ENCODE measurements at regions not wholly inside any gene's neighbourhood (a gene's known extent, or its start where the extent isn't known, plus 50 kb on each side); places are given as distances from the start of the nearest gene placed in this dataset.

- ATAC-seq (ENCODE audit: poor library complexity) (no peak), DNase-seq (peak in 1 of 14 experiments; percentile 10)
- Histone ChIP-seq H3K27ac (ENCODE audit: low read depth in 1 of 2, low read length in 2 of 2) (no peak overlapping the region), H3K36me3 (ENCODE audit: insufficient read depth, low read length) (no peaks in the 10 kb centered on the region), H3K9me3 (ENCODE audit: control insufficient read depth in 1 of 2, insufficient read depth in 1 of 2, low read length in 2 of 2) (peaks cover 0 to 4% of the 10 kb centered on the region in 2 experiments), H3K4me1 (ENCODE audit: insufficient read depth, low read length) (no peaks in the 10 kb centered on the region), H3K4me3 (ENCODE audit: low read length) (no peak overlapping the region), H3K27me3 (ENCODE audit: control insufficient read depth in 1 of 2, insufficient read depth in 2 of 2, low read length in 2 of 2) (no peaks in the 10 kb centered on the region)
- Mint-ChIP-seq H3K27me3 (no peaks in the 10 kb centered on the region), H3K4me1 (ENCODE audit: low read depth) (no peaks in the 10 kb centered on the region), H3K9me3 (no peaks in the 10 kb centered on the region), H3K36me3 (ENCODE audit: low read depth) (no peaks in the 10 kb centered on the region), H3K4me3 (no peak overlapping the region), H3K27ac (no peak overlapping the region)
- no peak for TF ChIP-seq CTCF (IDR thresholded peaks at IDR 0.05)
- intact Hi-C loops (cut with DNase I, micrococcal nuclease), result no loop called here
- CTCF ChIA-PET, result no interaction called here
- POLR2A ChIA-PET, result no interaction called here
Measured at GRCh38 chr9:129391221-129391661, 213.2 kb upstream of the IER5L start.

DNA sequence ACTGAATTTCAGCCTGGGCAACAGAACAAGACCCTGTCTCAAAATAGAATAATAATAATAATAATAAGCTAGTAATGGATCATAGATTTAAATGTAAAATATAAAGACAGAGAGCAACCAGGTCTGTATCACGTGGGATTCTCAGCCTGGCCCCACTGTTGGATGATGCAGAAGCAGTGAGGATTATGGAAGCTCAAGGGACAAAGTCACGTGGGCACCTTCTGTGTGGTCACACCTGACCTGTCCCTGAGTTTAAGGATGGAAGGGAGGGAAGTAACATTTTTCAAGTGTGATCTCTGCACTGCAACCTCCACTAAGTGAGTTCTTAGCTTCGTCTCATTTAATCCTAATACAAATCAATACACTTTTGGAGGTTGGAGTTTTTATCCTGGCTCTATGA, 212.5 kb upstream of the IER5L start:
- H3K4me1 ChIP-seq (ENCODE audit: insufficient read depth, low read length), result no peaks in the 10 kb centered on the region
- H3K4me3 ChIP-seq (ENCODE audit: low read length), result no peak overlapping the region
- H3K9me3 Mint-ChIP-seq, result no peaks in the 10 kb centered on the region
- no peak for ATAC-seq (ENCODE audit: poor library complexity)
- ChIA-PET POLR2A (no interaction called here), CTCF (no interaction called here)
- H3K27ac Mint-ChIP-seq, result no peak overlapping the region
- no peaks in the 10 kb centered on the region for H3K27me3 ChIP-seq (ENCODE audit: control insufficient read depth in 1 of 2, insufficient read depth in 2 of 2, low read length in 2 of 2)
- intact Hi-C loops (cut with DNase I, micrococcal nuclease), result no loop called here
- no peaks in the 10 kb centered on the region for H3K36me3 Mint-ChIP-seq (ENCODE audit: low read depth)
- H3K27me3 Mint-ChIP-seq, result no peaks in the 10 kb centered on the region
- no peak for DNase-seq
- no peak overlapping the region for H3K27ac ChIP-seq (ENCODE audit: low read depth in 1 of 2, low read length in 2 of 2)
- H3K9me3 ChIP-seq (ENCODE audit: control insufficient read depth in 1 of 2, insufficient read depth in 1 of 2, low read length in 2 of 2), result peaks cover 0 to 4% of the 10 kb centered on the region in 2 experiments
- no peak for TF ChIP-seq CTCF (IDR thresholded peaks at IDR 0.05)
- H3K4me3 Mint-ChIP-seq, result no peak overlapping the region
- no peaks in the 10 kb centered on the region for H3K4me1 Mint-ChIP-seq (ENCODE audit: low read depth)
- H3K36me3 ChIP-seq (ENCODE audit: insufficient read depth, low read length), result no peaks in the 10 kb centered on the region

GRCh38 chr9:129387822-129388221, 209.8 kb upstream of the IER5L start:
- Mint-ChIP-seq H3K4me1 (ENCODE audit: low read depth) (peaks cover 10% of the 10 kb centered on the region), H3K4me3 (no peak overlapping the region), H3K27me3 (no peaks in the 10 kb centered on the region), H3K36me3 (ENCODE audit: low read depth) (no peaks in the 10 kb centered on the region), H3K27ac (peak overlapping the region; percentile 2), H3K9me3 (no peaks in the 10 kb centered on the region)
- no peak for TF ChIP-seq CTCF (IDR thresholded peaks at IDR 0.05)
- ChIA-PET CTCF (no interaction called here), POLR2A (no interaction called here)
- H3K9me3 ChIP-seq (ENCODE audit: control insufficient read depth in 1 of 2, insufficient read depth in 1 of 2, low read length in 2 of 2), result no peaks in the 10 kb centered on the region
- no peak overlapping the region for H3K27ac ChIP-seq (ENCODE audit: low read depth in 1 of 2, low read length in 2 of 2)
- ATAC-seq (ENCODE audit: poor library complexity) (no peak), DNase-seq (no peak)
- H3K4me3 ChIP-seq (ENCODE audit: low read length), result no peak overlapping the region
- peaks cover 15% of the 10 kb centered on the region for H3K4me1 ChIP-seq (ENCODE audit: insufficient read depth, low read length)
- no peaks in the 10 kb centered on the region for H3K36me3 ChIP-seq (ENCODE audit: insufficient read depth, low read length)
- intact Hi-C loops (cut with DNase I, micrococcal nuclease), result loop anchor here (10.0 kb wide), 2 partner anchors 213 to 227 kb away; partner anchors contain the start of gene IER5L (in 1 of the 2)
- no peaks in the 10 kb centered on the region for H3K27me3 ChIP-seq (ENCODE audit: control insufficient read depth in 1 of 2, insufficient read depth in 2 of 2, low read length in 2 of 2)

All from CD4-positive, alpha-beta T cell (primary cell).